ENCODE measurements at regions not wholly inside any gene's neighbourhood (a gene's known extent, or its start where the extent isn't known, plus 50 kb on each side); places are given as distances from the start of the nearest gene placed in this dataset.

- TF ChIP-seq CTCF (IDR thresholded peaks at IDR 0.05; ENCODE audit: insufficient read depth, low read length) (no peak), GABPA (IDR thresholded peaks at IDR 0.05; ENCODE audit: low read depth) (no peak)
These were observed 197.0 kb downstream of the PHLDA1 start for GRCh38 chr12:75834591-75834990.
